ENCODE measurements at regions not wholly inside any gene's neighbourhood (a gene's known extent, or its start where the extent isn't known, plus 50 kb on each side); places are given as distances from the start of the nearest gene placed in this dataset.

DNA sequence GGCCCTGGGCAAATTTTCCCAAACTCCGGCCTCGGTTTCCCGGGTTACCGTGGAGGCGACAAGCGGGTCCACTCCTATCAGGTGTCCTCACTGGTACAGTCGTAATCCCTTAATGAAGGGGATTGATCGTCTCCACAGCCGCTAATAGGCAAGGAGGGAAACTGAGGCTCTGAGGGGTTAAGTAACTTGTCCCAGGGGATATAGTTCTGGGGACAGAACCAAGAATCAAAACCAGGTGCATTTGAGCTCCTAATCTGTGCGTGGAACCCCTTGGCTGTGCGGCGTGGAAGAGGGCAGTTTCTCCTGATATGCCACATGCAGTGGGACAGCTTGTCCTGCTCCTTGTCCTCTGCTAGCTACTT lies 157.2 kb downstream of the CYRIA start:
- TF ChIP-seq ZNF132 (tag by site-specific recombination; IDR thresholded peaks at IDR 0.05; ENCODE audit: borderline replicate concordance) (no peak), YY1 (tag by site-specific recombination; IDR thresholded peaks at IDR 0.05) (no peak)
